Ovary (tissue), 7 donors: ENCODE measurements at regions not wholly inside any gene's neighbourhood (a gene's known extent, or its start where the extent isn't known, plus 50 kb on each side); places are given as distances from the start of the nearest gene placed in this dataset.

Experiments used
- DNase-seq, 5 donors: peaks; one replicate each; pipeline ENCODE4 v3.0.0-alpha.2; 2019 to 2020
- H3K27ac ChIP-seq, 2 donors: fragments of 200-600 bp; one replicate each; pipeline versions ENCODE4 v1.5.1 to v1.8.0; 2019 to 2022
- H3K27me3 ChIP-seq: fragments of 200-600 bp; one replicate; pipeline ENCODE4 v1.8.0; 2022
- H3K36me3 ChIP-seq: fragments of 200-600 bp; sonication (generic); one replicate; pipeline ENCODE4 v1.5.1; 2019
- H3K4me1 ChIP-seq: one replicate; pipeline ENCODE4 v1.8.1; 2013; ENCODE audit warnings: mild to moderate bottlenecking, moderate library complexity; ENCODE audit not compliant: insufficient read depth
- H3K4me3 ChIP-seq: fragments of 200-600 bp; sonication (generic); one replicate; pipeline ENCODE4 v1.5.1; 2017
- H3K9me3 ChIP-seq, 2 donors: fragments of 200-600 bp in 1 of 2; sonication (generic) in 1 of 2; one replicate each; pipeline versions ENCODE4 v1.5.1 to v1.8.1; 2013 to 2019; ENCODE audit warnings: mild to moderate bottlenecking in 1 of 2, moderate library complexity in 1 of 2
- CTCF ChIP-seq, 3 donors: fragments of 450-650 bp in 2 of 3; fragments of 200-600 bp in 1 of 3; IDR thresholded peaks; one replicate each; pipeline versions ENCODE4 v1.5.1 to v1.8.0; 2016 to 2022; ENCODE audit warnings: antibody characterized with exemption in 3 of 3, mild to moderate bottlenecking in 1 of 3
- EP300 ChIP-seq: sonication (generic); formaldehyde crosslinking; IDR thresholded peaks from one replicate; pipeline ENCODE4 v1.6.1; 2017; ENCODE audit warnings: antibody characterized with exemption
- POLR2A ChIP-seq: fragments of 450-650 bp; IDR thresholded peaks from one replicate; pipeline ENCODE4 v1.6.1; 2017; ENCODE audit warnings: antibody characterized with exemption, mild to moderate bottlenecking, moderate library complexity
- WGBS, 3 donors: extraction: QIAGEN DNeasy Blood & Tissue Kit in 1 of 3; methylation state at CpG; one replicate each; pipeline versions ENCODE4 v1.1.5 to v1.1.7; 2013 to 2017; 5-methylcytosine and 5-hydroxymethylcytosine counted together
- intact Hi-C, 4 donors: fragments of 100-400 bp; cut with DNase I; formaldehyde crosslinking; loops; one replicate each; pipeline versions ENCODE4 v1.11.0 to v1.15.1; 2022 to 2023
- donor health status: DM: no; HTN: no; CAD: no; lungs with moderate emphysema.
- donor health status: DM: no; HTN: no; CAD: no.
- donor health status: Bipolar disorder and iron deficiency.
- donor health status: DM: no; HTN: no; CAD: no.
- donor health status: DM: yes; HTN: yes; CAD: no.

DNA sequence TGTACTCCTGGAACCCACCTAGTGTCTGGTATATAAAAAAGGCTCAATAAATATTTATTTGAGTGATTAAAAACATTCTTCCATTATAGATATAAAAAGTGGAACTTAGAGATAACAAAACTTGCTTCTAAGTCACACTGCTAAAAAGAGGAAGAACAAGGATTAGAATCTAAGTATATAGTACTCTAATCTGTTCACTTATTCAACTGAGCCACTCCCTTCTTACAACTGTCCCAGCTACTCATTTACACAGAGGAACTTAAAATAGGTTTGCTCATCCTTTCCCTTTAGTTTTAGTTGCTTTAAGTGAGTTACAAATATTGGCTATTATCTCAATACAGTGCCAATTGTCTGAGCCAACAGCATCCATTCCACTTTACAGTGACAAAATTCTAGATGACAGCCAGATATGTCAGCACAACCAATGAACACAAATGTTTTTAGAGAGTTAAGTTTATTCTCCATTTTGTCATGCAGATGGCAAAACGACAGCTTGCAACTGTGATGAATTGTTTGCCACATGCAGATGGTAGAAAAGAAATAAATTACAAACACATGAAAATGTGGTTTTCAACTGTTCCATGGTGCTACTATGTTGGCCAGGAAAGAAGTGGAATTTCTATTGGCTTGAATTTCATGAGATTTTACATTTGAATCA lies 280.7 kb upstream of the ZC3H15 start:
- no peak overlapping the region for H3K27ac ChIP-seq
- H3K36me3 ChIP-seq = no peaks in the 10 kb centered on the region
- no peaks in the 10 kb centered on the region for H3K9me3 ChIP-seq
- no peaks in the 10 kb centered on the region for H3K27me3 ChIP-seq
- WGBS, 3 donors = 63 to 76% (median 75%) methylated on average over 1 of the region's 1 CpG
- intact Hi-C loops = no loop called here
- no peak for DNase-seq
- H3K4me3 ChIP-seq = no peak overlapping the region
- no peaks in the 10 kb centered on the region for H3K4me1 ChIP-seq
- TF ChIP-seq CTCF (IDR thresholded peaks at IDR 0.05) (no peak), POLR2A (no peak), EP300 (no peak)

DNA sequence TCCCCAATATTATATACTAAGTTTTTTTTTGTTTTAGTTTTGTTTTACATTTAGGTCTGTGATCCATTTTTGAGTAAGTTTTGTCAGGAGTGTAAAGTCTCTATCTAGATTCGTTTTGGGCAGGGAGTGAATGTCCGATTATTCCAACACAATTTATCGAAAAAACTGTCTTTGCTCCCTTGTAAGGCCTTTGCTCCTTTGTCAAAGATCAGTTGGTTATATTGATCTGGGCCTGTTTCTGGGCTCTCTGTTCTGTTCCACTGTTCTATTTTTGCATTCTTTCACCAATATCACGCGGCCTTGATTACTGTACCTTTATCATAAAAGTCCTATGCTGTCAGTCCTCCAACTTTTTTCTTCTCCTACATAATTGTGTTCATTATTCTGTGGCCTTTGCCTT lies 276.5 kb upstream of the ZC3H15 start:
- intact Hi-C loops = no loop called here
- WGBS, 3 donors = 93 to 96% (median 95%) methylated on average over 5 of the region's 5 CpGs
- Histone ChIP-seq H3K27ac (no peak overlapping the region), H3K27me3 (no peaks in the 10 kb centered on the region), H3K9me3 (no peaks in the 10 kb centered on the region), H3K4me1 (no peaks in the 10 kb centered on the region), H3K4me3 (no peak overlapping the region), H3K36me3 (no peaks in the 10 kb centered on the region)
- TF ChIP-seq EP300 (no peak), CTCF (IDR thresholded peaks at IDR 0.05) (no peak), POLR2A (no peak)
- no peak for DNase-seq

GRCh38 chr2:186220409-186220808 lies 265.7 kb upstream of the ZC3H15 start:
- H3K9me3 ChIP-seq = no peaks in the 10 kb centered on the region
- TF ChIP-seq CTCF (IDR thresholded peaks at IDR 0.05) (no peak), EP300 (no peak), POLR2A (no peak)
- intact Hi-C loops = no loop called here
- no peak for DNase-seq
- H3K36me3 ChIP-seq = no peaks in the 10 kb centered on the region
- no peaks in the 10 kb centered on the region for H3K27me3 ChIP-seq
- H3K4me3 ChIP-seq = no peak overlapping the region
- 92 to 94% (median 93%) methylated on average over 5 of the region's 5 CpGs for WGBS, 3 donors
- no peak overlapping the region for H3K27ac ChIP-seq
- no peaks in the 10 kb centered on the region for H3K4me1 ChIP-seq

GRCh38 chr2:186229265-186229664 lies 256.8 kb upstream of the ZC3H15 start:
- no peak for DNase-seq
- peaks cover 6 to 21% of the 10 kb centered on the region in 2 donors for H3K9me3 ChIP-seq
- H3K4me3 ChIP-seq = no peak overlapping the region
- no peaks in the 10 kb centered on the region for H3K36me3 ChIP-seq
- H3K27ac ChIP-seq = no peak overlapping the region
- WGBS, 3 donors = 77 to 90% (median 78%) methylated on average over 1 of the region's 1 CpG
- intact Hi-C loops = no loop called here
- TF ChIP-seq EP300 (no peak), CTCF (IDR thresholded peaks at IDR 0.05) (no peak), POLR2A (no peak)
- H3K4me1 ChIP-seq = no peaks in the 10 kb centered on the region
- no peaks in the 10 kb centered on the region for H3K27me3 ChIP-seq
